IPS DF 19.7 (cell line): ENCODE measurements at regions not wholly inside any gene's neighbourhood (a gene's known extent, or its start where the extent isn't known, plus 50 kb on each side); places are given as distances from the start of the nearest gene placed in this dataset.

Experiments
- DNase-seq: peaks from one replicate; pipeline ENCODE4 v3.0.0-alpha.2; 2013; ENCODE audit warnings: low read depth, low spot score

DNA sequence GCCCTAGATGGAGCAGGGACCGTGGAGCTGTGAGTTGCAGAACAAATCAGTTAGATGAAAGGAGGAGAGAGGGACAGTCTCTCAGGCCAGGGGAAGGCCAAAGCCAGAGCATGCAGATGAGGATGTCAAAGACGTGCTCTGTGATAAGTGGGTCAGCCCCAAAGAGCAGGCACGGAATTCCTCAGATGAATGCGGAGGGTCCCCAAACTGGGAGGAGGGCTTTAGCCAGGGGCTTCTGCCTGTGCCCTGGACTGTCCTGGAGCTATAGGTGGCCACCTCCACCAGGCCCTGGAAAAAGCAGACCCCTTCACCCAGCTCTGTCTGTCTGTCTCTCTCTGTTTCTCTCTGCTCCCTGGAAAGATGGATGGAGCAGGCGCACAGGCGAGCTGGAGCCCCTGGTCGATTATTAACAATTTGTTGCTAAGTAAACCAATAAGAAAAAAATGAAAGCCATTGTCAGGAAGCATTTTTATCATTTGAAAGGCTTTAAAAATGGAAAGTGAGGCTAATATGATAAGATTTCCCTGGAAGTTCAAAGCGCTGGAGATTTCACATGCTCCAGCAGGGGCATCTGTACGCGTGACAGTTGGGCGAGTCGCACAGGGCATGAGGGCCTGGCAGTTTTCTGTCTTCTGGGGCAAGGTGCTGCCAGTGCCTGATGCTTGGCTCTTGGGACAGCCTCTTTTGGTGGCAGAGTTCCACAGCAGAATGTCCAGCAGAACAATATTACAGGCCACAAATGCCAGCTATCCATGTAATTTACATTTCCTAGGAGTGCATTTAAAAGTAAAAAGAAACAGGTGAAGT is 241.0 kb downstream of the GLI2 start:
- DNase-seq, result no peak

- DNase-seq, result no peak
Observed at GRCh38 chr2:120977582-120978358, 242.1 kb downstream of the GLI2 start.

GRCh38 chr2:120978359-120979050 is 242.8 kb downstream of the GLI2 start:
- no peak for DNase-seq

GRCh38 chr2:120979398-120979797 is 243.7 kb downstream of the GLI2 start:
- no peak for DNase-seq

GRCh38 chr2:120979921-120980320 is 244.3 kb downstream of the GLI2 start:
- no peak for DNase-seq

DNA sequence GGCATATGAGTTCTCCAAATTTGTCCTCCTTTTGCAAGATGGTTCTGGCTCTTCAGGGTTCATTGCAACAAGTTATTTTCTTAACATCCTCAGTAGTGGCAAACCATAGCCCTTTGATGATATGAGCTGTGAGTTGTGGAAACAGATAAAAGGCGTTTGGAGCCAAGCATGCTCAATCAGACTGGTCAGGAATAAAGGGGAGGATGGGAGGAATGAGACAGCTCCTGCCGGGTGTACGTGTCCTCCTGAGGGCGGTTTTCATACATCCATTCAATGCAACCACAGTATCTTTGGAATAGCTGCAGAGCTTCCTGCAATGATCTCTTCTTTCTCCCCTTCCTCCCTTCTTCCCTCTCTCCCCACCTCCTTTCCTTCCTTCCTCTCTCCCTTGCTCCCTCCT is 245.8 kb downstream of the GLI2 start:
- no peak for DNase-seq

GRCh38 chr2:120982598-120982997 is 246.9 kb downstream of the GLI2 start:
- DNase-seq, result no peak

GRCh38 chr2:120983344-120983743 is 247.7 kb downstream of the GLI2 start:
- no peak for DNase-seq

- no peak for DNase-seq
Observed at GRCh38 chr2:120984046-120984445, 248.4 kb downstream of the GLI2 start.

- no peak for DNase-seq
Observed at GRCh38 chr2:120984452-120985173, 248.9 kb downstream of the GLI2 start.

GRCh38 chr2:120985174-120985996 is 249.7 kb downstream of the GLI2 start:
- DNase-seq, result no peak

- no peak for DNase-seq
Observed at GRCh38 chr2:120985997-120986651, 250.5 kb downstream of the GLI2 start.

GRCh38 chr2:120986898-120987650 is 251.4 kb downstream of the GLI2 start:
- no peak for DNase-seq

- no peak for DNase-seq
Observed at GRCh38 chr2:120988051-120988699, 252.5 kb downstream of the GLI2 start.

DNA sequence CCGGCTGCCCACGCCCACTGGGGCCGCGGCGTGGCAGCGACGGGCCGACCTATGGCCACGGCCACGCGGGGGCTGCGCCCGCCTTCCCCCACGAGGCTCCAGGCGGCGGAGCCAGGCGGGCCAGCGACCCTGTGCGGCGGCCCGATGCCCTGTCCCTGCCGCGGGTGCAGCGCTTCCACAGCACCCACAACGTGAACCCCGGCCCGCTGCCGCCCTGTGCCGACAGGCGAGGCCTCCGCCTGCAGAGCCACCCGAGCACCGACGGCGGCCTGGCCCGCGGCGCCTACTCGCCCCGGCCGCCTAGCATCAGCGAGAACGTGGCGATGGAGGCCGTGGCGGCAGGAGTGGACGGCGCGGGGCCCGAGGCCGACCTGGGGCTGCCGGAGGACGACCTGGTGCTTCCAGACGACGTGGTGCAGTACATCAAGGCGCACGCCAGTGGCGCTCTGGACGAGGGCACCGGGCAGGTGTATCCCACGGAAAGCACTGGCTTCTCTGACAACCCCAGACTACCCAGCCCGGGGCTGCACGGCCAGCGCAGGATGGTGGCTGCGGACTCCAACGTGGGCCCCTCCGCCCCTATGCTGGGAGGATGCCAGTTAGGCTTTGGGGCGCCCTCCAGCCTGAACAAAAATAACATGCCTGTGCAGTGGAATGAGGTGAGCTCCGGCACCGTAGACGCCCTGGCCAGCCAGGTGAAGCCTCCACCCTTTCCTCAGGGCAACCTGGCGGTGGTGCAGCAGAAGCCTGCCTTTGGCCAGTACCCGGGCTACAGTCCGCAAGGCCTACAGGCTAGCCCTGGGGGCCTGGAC is 253.2 kb downstream of the GLI2 start:
- DNase-seq, result no peak

DNA sequence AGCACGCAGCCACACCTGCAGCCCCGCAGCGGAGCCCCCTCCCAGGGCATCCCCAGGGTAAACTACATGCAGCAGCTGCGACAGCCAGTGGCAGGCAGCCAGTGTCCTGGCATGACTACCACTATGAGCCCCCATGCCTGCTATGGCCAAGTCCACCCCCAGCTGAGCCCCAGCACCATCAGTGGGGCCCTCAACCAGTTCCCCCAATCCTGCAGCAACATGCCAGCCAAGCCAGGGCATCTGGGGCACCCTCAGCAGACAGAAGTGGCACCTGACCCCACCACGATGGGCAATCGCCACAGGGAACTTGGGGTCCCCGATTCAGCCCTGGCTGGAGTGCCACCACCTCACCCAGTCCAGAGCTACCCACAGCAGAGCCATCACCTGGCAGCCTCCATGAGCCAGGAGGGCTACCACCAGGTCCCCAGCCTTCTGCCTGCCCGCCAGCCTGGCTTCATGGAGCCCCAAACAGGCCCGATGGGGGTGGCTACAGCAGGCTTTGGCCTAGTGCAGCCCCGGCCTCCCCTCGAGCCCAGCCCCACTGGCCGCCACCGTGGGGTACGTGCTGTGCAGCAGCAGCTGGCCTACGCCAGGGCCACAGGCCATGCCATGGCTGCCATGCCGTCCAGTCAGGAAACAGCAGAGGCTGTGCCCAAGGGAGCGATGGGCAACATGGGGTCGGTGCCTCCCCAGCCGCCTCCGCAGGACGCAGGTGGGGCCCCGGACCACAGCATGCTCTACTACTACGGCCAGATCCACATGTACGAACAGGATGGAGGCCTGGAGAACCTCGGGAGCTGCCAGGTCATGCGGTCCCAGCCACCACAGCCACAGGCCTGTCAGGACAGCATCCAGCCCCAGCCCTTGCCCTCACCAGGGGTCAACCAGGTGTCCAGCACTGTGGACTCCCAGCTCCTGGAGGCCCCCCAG is 254.1 kb downstream of the GLI2 start:
- no peak for DNase-seq

- DNase-seq, result no peak
Observed at GRCh38 chr2:120990451-120990871, 254.8 kb downstream of the GLI2 start.
